Pulmonary artery endothelial cell (primary cell): ENCODE measurements at regions not wholly inside any gene's neighbourhood (a gene's known extent, or its start where the extent isn't known, plus 50 kb on each side); places are given as distances from the start of the nearest gene placed in this dataset.
"Not testable (repeated sequence)": the region's sequence is repeated elsewhere in the genome, so short reads cannot be mapped to it uniquely, and the experiment has no call there.

Experiments
- DNase-seq: peaks from one replicate; pipeline ENCODE4 v3.0.0-alpha.2; 2011; ENCODE audit warnings: low read depth, low spot score

DNA sequence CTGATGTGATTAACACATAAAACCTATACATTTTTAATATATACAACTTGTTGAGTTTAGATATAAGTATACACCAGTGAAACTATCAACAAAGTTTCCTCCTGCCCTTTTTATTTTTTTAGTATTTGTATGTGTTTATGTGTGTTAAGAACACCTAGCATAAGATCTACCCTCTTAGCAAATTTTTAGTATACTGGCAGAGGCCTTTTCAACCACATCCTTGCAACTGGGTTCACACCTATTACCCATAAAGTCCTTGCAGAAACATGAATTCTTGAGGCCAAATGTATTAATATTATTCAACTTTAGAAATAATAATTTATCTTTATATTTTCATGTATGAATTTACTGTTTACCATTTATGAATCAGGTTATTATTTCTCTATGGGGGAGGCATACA, 119.7 kb upstream of the CRIM1 start:
- no peak for DNase-seq

DNA sequence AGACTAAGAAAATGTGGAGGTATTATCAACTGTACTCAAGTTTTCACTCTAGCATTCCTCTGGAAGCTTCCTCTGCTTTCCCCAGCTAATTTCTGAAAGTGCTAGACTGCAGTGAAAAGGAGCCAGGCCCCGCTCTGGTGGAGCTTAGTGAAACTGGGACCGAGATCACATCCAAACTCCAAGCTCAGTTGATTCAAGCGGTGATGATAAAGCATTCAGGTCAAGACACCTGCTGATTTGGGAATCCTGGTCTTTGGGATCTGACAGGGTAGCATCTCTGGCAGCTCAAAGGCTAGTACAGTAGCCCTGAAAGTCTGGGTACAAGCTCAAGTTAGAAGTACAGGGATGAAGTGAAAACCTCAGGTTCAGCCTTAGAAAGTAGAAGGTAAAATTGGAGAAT, 120.2 kb upstream of the CRIM1 start:
- no peak for DNase-seq

DNA sequence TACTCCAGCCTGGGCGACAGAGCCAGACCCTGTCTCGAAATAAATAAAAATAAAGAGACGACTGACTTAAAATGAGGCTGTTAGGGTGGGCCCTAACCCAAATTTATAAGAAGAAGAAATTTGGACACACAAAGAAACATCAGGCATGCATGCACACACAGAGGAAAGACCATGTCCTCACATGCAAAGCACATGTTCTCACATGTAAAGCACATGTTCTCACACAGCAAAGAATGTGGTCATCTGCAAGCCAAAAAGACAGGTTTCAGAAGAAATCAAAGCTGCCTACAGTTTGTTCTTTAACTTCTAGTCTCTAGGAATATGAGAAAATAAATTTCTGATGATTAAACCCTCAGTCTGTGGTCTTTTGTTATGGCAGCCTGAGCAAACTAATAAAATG, 132.3 kb upstream of the CRIM1 start:
- DNase-seq, result no peak

DNA sequence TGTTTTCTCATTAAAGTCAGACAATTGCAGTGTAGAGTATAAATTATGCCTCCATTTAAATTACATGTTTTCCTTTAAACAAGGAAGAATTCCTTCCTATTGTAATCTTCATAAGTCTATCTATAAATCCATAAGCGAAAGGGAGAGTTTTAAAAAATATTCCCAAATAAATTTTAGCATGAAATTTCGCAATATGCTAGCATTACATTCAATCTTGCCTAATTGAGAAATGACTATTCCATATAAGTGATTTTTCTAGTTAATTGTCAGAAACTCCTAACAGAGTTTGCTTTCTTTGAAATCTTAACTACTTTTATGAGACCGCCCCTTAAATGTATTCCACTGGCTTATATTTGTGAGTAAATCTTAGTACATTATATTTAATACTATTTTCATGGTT, 133.1 kb upstream of the CRIM1 start:
- DNase-seq, result no peak

DNA sequence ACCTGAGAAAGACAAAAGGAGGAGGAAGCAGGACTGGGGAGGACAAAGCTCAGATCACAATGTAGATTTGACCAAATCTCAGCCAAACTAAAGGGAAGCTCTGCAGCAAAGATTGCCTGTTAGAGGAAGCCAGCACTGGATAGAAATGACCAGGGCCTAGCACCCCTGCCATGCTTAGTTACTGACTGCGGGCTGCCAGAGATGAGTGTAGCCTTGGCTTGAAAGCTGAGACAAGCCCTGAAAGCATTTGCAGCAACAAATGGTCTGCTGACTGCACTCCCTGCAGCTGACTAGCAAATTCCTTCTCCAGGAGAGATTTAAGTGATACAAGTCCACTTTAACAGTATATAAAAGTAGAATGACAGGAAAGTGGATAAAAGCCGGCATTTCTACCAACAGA, 140.9 kb upstream of the CRIM1 start:
- no peak for DNase-seq

DNA sequence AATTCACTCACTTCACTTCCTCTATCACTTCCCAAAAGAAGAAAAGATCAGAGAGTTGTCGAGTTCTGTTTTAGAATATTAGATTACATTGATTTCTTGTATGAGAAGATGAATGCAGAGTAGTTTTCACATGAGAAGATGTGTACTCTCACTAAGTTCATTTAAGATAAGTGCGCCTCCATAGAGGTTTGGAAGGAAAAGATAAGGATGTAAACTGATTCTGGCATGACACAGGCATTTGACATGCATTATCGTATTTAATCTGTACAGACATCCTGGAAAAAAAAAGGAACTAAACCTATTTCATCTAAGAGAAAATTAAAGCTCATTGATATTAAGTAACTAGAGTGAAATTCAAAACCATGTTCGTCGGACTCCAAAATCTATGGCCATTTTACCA, 152.2 kb upstream of the CRIM1 start:
- no peak for DNase-seq

DNA sequence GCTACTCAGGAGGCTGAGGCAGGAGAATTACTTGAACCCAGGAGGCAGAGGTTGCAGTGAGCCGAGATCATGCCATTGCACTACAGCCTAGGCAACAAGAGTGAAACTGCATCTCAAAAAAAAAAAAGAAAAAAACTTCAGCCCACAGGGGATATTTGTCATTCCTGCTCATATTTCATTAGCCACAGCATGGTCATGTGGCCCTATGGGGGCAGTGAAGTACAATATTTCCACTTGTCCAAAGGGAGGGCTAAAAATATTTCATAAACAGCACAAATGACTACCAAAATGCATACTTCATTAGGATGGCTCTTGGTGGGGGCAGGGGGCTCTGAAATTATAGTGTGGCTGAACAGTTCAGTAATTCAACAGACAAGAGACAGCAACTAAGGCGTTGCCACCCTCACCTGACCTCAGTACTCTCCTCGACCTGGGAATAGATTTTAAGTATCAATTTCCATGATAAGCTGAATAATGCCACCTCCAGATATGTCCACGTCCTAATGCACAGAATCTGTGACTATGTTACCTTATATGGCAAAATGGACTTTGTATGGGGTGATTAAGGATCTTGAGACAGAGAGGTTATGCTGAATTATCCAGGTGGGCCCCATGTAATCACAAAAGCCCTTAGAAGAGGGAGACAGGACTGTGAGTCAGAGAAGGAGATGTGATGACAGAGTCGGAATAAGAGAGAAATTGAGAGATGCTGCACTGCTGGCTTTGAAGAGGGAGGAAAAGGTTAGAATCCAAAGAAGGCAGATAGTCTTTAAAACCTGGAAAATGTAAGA, 158.2 kb upstream of the CRIM1 start:
- DNase-seq, result no peak

DNA sequence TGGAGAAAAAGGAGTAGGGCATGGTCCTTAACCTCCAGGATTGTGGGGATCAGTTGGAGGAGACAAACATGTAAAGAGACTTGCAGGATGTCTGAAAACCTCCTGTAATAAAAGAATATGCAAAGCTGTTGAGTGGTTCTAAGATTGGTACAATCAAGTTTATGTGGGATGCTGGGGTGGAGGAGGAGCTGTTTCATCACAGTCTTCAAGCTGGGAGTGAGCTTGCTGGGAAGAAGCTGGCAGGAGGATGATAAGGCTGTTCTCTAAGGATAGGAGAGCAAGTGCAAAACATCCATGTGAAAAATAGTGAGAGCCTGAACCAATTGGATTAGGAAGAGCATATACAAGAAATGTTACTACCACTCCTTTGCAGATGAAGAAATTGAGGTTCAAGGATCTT, 161.9 kb upstream of the CRIM1 start:
- no peak for DNase-seq

DNA sequence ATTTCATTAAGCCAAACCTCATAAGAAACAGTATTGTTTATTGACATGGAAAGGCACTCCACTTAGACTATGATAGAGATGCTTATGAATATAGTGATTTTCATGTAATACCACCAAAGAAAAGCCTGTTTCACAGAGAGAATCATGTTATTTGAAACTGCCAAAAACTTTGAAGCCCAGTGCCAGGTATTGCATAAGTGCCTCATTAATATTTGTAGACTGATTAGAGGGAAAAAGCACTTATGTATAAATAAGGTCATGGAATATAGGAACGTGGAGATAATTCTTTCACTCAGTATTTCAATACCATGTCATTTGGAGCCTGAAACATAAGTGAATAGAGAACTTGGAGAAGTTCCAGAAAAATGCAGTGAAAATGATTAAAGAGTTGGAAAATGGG, 162.6 kb upstream of the CRIM1 start:
- no peak for DNase-seq

DNA sequence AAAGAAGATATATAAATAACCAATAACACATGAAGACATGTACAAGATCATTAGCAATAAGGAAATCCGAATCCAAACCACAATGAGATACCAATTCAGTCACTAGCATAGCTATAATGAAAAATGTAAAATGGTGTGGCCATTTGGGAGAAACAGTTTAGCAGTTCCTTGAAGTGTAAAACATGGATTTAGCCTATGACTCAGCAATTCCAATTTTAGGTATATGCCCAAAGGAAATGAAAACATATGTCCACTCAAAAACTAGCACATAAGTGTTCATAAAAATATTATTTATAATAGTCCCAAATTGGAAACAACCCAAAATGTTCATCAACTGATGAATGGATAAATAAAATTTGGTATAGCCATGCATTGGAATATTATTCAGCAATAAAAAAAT, 165.5 kb upstream of the CRIM1 start:
- DNase-seq, result no peak

DNA sequence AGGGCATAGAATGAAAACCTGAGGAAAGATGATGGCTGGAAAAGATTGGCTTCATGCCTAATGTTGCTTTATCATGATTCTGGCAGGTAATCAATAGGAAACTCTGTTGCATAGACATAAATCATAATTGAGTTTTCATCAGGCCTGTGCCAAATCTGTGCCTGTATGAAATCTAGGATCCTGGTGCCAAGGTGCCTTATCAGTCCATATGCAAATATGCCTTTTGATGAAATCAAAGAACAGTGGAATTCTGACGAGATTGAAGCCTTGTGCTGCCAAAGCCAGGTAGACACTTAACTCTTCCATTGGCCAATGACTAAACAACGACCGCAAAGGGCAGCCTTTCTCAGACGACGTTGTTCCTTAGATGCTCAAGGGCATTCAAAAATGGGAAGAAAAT, 170.0 kb upstream of the CRIM1 start:
- DNase-seq, result no peak

DNA sequence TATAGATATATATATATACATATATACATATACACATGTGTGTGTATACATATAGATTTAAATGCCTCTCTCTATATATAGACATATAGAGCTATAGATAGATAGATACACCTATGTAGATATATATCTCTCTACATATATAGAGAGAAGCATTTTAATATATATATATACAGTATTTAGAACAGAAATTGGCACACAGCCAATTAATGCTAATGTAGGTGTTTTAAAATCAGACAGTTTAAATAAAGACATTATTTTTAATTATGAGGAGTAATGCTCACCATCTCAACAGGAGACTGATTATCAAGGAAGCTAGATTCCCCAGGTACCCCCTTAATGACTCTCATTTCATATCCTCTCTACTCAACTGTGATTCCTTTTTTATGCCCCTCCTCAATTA, 170.7 kb upstream of the CRIM1 start:
- no peak for DNase-seq

DNA sequence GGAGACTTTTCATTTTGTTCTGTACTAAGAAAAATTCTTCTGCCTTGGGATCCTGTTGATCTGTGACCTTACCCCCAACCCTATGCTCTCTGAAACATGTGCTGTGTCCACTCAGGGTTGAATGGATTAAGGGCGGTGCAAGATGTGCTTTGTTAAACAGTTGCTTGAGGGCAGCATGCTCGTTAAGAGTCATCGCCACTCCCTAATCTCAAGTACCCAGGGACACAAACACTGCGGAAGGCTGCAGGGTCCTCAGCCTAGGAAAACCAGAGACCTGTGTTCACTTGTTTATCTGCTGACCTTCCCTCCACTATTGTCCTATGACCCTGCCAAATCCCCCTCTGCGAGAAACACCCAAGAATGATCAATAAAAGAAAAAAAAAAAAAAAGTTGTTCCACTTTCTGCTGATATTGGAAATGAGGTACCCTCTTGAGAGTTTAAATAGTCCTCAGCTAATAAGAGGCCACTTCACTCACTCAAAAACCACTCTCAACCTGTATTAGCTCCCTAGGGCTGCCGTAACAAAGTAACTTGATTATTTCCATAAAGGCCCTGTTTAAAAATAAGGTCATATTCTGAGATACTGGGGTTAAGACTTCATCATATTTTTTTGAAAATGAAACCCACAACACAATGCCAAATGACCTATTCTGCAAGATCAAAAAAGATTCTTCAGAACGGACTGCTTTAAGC, 174.6 kb upstream of the CRIM1 start:
- not testable (repeated sequence) for DNase-seq

DNA sequence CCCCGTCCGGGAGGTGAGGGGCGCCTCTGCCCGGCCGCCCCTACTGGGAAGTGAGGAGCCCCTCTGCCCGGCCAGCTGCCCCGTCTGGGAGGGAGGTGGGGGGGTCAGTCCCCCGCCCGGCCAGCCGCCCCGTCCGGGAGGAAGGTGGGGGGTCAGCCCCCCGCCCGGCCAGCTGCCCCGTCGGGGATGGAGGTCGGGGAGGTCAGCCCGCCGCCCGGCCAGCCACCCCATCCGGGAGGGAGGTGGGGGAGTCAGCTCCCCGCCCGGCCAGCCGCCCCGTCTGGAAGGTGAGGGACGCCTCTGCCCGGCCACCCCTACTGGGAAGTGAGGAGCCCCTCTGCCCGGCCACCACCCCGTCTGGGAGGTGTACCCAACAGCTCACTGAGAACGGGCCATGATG, 175.3 kb upstream of the CRIM1 start:
- not testable (repeated sequence) for DNase-seq

DNA sequence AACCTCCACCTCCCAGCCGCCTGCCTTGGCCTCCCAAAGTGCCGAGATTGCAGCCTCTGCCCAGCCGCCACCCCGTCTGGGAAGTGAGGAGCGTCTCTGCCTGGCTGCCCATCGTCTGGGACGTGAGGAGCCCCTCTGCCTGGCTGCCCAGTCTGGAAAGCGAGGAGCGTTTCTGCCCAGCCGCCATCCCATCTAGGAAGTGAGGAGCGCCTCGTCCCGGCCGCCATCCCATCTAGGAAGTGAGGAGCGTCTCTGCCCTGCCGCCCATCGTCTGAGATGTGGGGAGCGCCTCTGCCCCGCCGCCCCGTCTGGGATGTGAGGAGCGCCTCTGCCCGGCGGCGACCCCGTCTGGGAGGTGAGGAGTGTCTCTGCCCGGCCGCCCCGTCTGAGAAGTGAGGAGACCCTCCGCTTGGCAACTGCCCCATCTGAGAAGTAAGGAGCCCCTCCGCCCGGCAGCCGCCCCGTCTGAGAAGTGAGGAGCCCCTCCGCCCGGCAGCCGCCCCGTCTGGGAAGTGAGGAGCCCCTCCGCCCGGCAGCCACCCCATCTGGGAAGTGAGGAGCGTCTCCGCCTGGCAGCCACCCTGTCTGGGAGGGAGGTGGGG, 175.8 kb upstream of the CRIM1 start:
- DNase-seq, result not testable (repeated sequence)

DNA sequence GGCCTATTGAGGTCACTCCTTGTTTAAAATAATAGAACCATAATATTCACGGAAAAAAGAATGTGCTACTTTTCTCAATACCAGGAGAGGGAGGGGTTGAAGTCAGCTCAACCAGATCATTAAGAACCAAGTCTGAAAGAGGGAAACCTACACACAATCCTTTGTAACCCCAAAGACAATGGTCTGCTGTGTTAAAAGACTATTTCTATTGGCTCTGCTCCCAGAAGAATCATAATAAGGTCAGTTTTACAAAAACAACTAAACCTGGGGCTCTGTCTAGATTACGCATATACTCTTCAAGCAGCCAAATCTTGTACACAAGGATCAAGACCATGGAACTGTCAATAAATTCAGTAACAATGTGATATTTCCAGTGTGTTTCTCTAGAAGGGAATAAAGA, 177.2 kb upstream of the CRIM1 start:
- DNase-seq, result no peak

DNA sequence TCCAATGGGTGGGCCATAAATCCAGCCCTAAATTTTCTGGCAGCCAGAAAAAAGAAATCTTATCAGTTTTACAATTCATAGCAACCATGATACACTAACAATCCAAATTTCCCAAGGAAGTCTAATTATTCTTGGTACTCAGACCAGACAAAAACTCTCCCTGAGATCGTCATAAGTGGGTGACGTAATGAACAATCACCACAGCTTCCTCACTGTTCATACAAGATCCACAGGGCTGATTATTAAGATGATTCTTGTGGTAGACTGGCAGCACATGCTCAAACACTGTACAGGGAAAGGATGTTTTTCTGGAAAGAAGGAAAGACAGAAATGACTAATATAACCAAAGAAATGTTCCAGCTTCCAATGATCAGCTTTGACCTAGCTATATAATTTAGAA, 178.3 kb upstream of the CRIM1 start:
- DNase-seq, result no peak

DNA sequence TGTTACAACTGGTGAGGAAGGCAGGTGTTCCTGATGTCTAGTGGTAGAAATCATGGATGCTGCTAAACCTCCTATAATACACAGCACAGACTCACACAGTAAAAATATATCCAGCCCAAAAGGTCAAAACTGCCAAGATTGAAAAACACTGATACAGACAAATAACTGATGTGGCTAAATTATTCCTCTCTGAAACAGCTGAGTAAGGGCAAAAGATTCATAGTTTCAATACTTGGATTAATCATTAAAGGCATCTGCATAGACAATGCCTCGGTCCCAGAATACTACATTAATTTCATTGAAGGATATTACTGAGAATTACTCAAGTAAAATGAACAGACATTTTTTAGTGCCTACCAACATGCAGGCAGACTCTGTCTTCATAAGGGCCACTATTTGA, 180.7 kb upstream of the CRIM1 start:
- DNase-seq, result no peak

DNA sequence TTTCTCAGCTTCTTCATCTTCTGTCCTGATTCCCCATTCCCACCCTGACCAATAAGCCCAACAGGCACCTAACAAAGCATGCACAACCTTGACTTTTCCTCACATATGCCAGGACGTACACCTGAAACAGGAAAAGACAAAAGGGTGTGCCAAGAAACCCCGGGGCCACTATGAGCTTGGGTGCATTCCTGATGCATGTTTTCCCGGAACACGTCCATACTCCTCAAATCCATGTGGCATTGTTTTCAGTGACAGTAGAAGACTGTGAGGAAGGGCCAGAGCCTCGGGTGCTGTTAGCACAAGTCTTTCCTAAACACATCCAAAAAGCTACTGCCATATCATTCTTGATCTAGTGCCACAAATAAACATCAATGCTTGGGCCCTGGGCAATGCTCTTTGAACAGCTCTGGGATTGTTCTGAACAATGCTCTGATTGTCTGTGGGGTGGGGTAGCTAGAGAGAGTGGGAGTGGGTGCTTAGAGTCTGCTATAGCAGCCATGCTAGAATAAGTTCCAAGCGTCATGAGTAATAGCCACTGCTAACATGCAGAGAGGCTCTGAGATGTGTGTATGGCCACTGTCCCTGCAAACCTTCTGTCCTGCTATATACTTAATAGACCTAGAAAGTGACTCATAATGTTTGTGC, 181.7 kb upstream of the CRIM1 start:
- no peak for DNase-seq

DNA sequence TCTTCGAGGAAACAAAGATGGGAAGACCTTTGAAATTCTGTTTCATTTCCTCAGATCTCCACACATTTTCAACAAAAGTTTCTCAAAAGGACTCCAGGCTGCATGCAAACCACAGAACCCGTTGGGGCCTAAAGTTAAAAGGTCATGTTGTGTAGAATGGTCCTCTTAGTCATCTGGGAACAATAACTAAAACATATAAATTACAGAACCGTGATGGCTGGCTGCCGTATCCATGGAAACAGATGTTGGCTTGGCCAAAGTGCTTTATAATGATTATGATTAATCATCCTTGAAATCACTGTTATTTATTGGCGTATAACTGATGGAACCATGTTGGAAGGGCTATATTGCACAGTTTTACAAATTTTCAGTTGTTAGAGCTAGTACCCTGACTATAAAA, 182.8 kb upstream of the CRIM1 start:
- DNase-seq, result no peak

DNA sequence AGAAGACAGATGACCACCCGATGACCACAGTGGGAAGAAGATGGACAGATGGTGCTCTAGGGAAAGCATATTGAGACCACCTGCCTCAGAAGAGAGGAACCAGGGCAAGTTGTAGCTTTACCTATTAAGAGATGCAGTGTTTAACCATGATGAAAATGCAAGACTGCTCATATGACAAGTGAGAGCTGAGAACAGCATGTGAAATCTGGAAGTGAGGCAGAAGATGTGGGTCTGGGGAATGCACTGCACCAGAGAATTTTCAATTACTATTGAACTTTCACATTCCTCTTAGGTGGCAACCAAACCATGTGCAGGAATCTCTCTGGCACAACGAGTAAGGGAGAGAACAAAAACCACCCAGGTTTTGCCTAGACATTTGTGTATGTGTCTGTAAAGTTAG, 184.8 kb upstream of the CRIM1 start:
- no peak for DNase-seq

DNA sequence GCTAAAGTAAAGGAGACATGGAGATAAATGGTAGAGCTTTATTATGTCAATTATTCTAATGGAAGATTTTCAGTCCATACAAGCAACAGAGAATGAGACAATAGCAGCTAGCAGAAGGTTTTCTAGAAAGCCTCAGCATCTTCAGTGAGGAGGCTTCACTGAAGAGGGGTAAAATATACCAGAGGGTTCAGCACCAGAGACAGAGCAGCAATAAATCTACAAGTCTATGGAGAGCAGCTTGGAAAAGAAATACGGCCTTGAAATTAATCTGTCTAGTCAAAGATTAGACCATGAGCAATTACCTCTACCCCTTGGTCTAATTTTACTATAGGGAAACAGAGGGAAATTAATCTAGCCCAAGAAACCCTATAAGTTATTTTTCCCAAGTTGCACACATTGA, 185.7 kb upstream of the CRIM1 start:
- DNase-seq, result no peak
